H1 (cell line): ENCODE measurements at regions not wholly inside any gene's neighbourhood (a gene's known extent, or its start where the extent isn't known, plus 50 kb on each side); places are given as distances from the start of the nearest gene placed in this dataset.

Source experiments
- POU5F1 ChIP-seq: IDR thresholded peaks from 2 replicates; pipeline ENCODE4 v1.6.1; 2011; ENCODE audit warnings: low read depth, mild to moderate bottlenecking, low read length, moderate library complexity

DNA sequence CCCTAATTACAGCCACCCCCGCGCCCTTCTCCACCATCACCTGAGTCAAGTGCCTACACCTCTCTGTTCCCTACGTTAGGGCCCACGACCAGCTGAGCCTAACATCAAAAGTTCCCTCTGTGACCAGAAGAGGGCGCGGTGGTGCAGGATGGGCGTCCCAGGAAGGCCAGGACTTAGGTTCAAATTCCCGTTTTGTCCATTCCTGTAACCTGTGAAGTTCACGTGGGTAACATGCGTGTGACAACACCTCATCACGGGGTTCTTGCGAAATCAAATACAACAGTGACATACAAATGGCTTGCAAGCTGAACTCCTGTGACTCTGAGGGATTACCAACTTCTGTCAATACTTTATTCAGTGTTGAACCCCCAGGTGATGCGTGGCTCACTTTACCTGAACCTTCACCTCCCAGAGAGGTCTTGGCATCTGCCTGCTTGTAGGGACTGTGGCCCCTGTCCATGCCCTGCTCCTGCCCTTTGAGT lies 207.9 kb downstream of the ARL4C start (continued):
- no peak for TF ChIP-seq POU5F1
